ENCODE measurements at regions not wholly inside any gene's neighbourhood (a gene's known extent, or its start where the extent isn't known, plus 50 kb on each side); places are given as distances from the start of the nearest gene placed in this dataset.
A peak's percentile ranks its signal among the peaks of the same experiment; 100 is the strongest.

GRCh38 chr2:185335879-185336278 is 402.7 kb upstream of the FSIP2 start:
- ChIA-PET CTCF (interaction anchor here (1.0 to 2.9 kb wide), 2 partner anchors 290 to 403 kb away, joined by 3 to 40 read pairs; partner anchors contain the start of gene FSIP2), POLR2A (no interaction called here)
- Mint-ChIP-seq H3K27ac (no peak overlapping the region), H3K9me3 (peaks cover 12% of the 10 kb centered on the region), H3K4me1 (no peaks in the 10 kb centered on the region), H3K36me3 (no peaks in the 10 kb centered on the region), H3K4me3 (no peak overlapping the region), H3K27me3 (ENCODE audit: low read depth) (no peaks in the 10 kb centered on the region)
- DNase-seq (ENCODE audit: low spot score) = no peak
- ATAC-seq = no peak
- TF ChIP-seq MLX (CRISPR knock-in tag; IDR thresholded peaks at IDR 0.05) (no peak), NFE2L1 (CRISPR knock-in tag; IDR thresholded peaks at IDR 0.05) (no peak), ATF1 (CRISPR knock-in tag; IDR thresholded peaks at IDR 0.05) (no peak), ZNF423 (CRISPR knock-in tag; IDR thresholded peaks at IDR 0.05) (no peak), ZNF532 (CRISPR knock-in tag; IDR thresholded peaks at IDR 0.05; ENCODE audit: borderline replicate concordance) (no peak), ZMAT4 (CRISPR knock-in tag; IDR thresholded peaks at IDR 0.05) (no peak), ZNF317 (CRISPR knock-in tag; IDR thresholded peaks at IDR 0.05; ENCODE audit: borderline replicate concordance, low read depth) (no peak), ARID4B (CRISPR knock-in tag; IDR thresholded peaks at IDR 0.05; ENCODE audit: borderline replicate concordance) (no peak), ATF3 (CRISPR knock-in tag; conservative IDR thresholded peaks at IDR 0.05) (no peak), ZSCAN18 (CRISPR knock-in tag; IDR thresholded peaks at IDR 0.05) (no peak)

GRCh38 chr2:185337033-185337432 is 401.6 kb upstream of the FSIP2 start:
- CTCF ChIA-PET = interaction anchor here (1.0 to 2.9 kb wide), 4 partner anchors 12 to 402 kb away, joined by 3 to 40 read pairs (median 5); partner anchors contain the start of gene FSIP2

More at GRCh38 chr2:185337033-185337432, 401.6 kb upstream of the FSIP2 start:
- ATAC-seq (peak; percentile 89), DNase-seq (ENCODE audit: low spot score) (no peak)
- TF ChIP-seq ZMAT4 (CRISPR knock-in tag; IDR thresholded peaks at IDR 0.05) = no peak
- no peak for TF ChIP-seq JAZF1 (CRISPR knock-in tag; IDR thresholded peaks at IDR 0.05)
- no peak for TF ChIP-seq NR1H2 (CRISPR knock-in tag; IDR thresholded peaks at IDR 0.05)
- no peak for TF ChIP-seq ETV6 (CRISPR knock-in tag; IDR thresholded peaks at IDR 0.05)
- no peak for TF ChIP-seq RORB (CRISPR knock-in tag; IDR thresholded peaks at IDR 0.05)
- no peak for TF ChIP-seq ZNF317 (CRISPR knock-in tag; IDR thresholded peaks at IDR 0.05; ENCODE audit: borderline replicate concordance, low read depth)
- no peak for TF ChIP-seq ZNF263 (CRISPR knock-in tag; IDR thresholded peaks at IDR 0.05; ENCODE audit: low read depth)
- TF ChIP-seq RELA (CRISPR knock-in tag; IDR thresholded peaks at IDR 0.05; ENCODE audit: borderline replicate concordance) = no peak
- POLR2A ChIA-PET = no interaction called here
- Mint-ChIP-seq H3K9me3 (peaks cover 12% of the 10 kb centered on the region), H3K4me3 (no peak overlapping the region), H3K27me3 (ENCODE audit: low read depth) (no peaks in the 10 kb centered on the region), H3K27ac (no peak overlapping the region), H3K36me3 (no peaks in the 10 kb centered on the region), H3K4me1 (no peaks in the 10 kb centered on the region)
